Smooth muscle cell (in vitro differentiated cells): ENCODE measurements at regions not wholly inside any gene's neighbourhood (a gene's known extent, or its start where the extent isn't known, plus 50 kb on each side); places are given as distances from the start of the nearest gene placed in this dataset.

Experiments used
- DNase-seq: peaks from one replicate; lab custom pipeline; 2025; ENCODE audit not compliant: unreplicated experiment; lab: John Stamatoyannopoulos, UW
- H2AFZ ChIP-seq: fragments of 200-600 bp; sonication (generic); 2 replicates; pipeline ENCODE4 v1.6.0; 2016; ENCODE audit warnings: antibody characterized with exemption, low read depth, mild to moderate bottlenecking
- H3F3A ChIP-seq: fragments of 200-600 bp; sonication (generic); 2 replicates; pipeline ENCODE4 v1.6.0; 2017; ENCODE audit warnings: antibody characterized with exemption, low read depth
- H3K27ac ChIP-seq: fragments of 200-600 bp; sonication (generic); 2 replicates; pipeline ENCODE4 v1.5.1; 2016; ENCODE audit warnings: low read depth, mild to moderate bottlenecking
- H3K27me3 ChIP-seq: fragments of 200-600 bp; sonication (generic); 2 replicates; pipeline ENCODE4 v1.6.1; 2016; ENCODE audit warnings: low read depth, mild to moderate bottlenecking
- H3K36me3 ChIP-seq: fragments of 200-600 bp; sonication (generic); 2 replicates; pipeline ENCODE4 v1.5.1; 2016; ENCODE audit warnings: low read depth
- H3K4me1 ChIP-seq: fragments of 200-600 bp; sonication (generic); 2 replicates; pipeline ENCODE4 v1.5.1; 2016; ENCODE audit warnings: low read depth
- H3K4me2 ChIP-seq: fragments of 200-600 bp; sonication (generic); 2 replicates; pipeline ENCODE4 v1.6.0; 2016; ENCODE audit warnings: mild to moderate bottlenecking
- H3K4me3 ChIP-seq: fragments of 200-600 bp; sonication (generic); 2 replicates; pipeline ENCODE4 v1.5.1; 2016; ENCODE audit warnings: mild to moderate bottlenecking
- H3K79me2 ChIP-seq: fragments of 200-600 bp; sonication (generic); 2 replicates; pipeline ENCODE4 v1.6.0; 2016; ENCODE audit warnings: low read depth, mild to moderate bottlenecking
- H3K9ac ChIP-seq: fragments of 200-600 bp; sonication (generic); 2 replicates; pipeline ENCODE4 v1.6.0; 2016; ENCODE audit warnings: low read depth
- H3K9me3 ChIP-seq: fragments of 200-600 bp; sonication (generic); replicated peaks from 2 replicates; pipeline ENCODE4 v1.5.1; 2016; ENCODE audit warnings: low read depth
- H4K20me1 ChIP-seq: fragments of 200-600 bp; sonication (generic); 2 replicates; pipeline ENCODE4 v1.6.0; 2016; ENCODE audit warnings: low read depth
- WGBS: methylation state at CpG from one replicate; pipeline ENCODE4 v1.1.7; 2016; ENCODE audit warnings: low lambda C conversion rate; 5-methylcytosine and 5-hydroxymethylcytosine counted together
- TF ChIP-seq, protein P1 (sequence below): fragments of 200-600 bp; sonication (generic); IDR thresholded peaks from 2 replicates; pipeline ENCODE4 v1.5.1; 2017; ENCODE audit warnings: borderline replicate concordance, mild to moderate bottlenecking, antibody characterized with exemption; ENCODE audit not compliant: insufficient read depth, poor library complexity, severe bottlenecking

DNA sequence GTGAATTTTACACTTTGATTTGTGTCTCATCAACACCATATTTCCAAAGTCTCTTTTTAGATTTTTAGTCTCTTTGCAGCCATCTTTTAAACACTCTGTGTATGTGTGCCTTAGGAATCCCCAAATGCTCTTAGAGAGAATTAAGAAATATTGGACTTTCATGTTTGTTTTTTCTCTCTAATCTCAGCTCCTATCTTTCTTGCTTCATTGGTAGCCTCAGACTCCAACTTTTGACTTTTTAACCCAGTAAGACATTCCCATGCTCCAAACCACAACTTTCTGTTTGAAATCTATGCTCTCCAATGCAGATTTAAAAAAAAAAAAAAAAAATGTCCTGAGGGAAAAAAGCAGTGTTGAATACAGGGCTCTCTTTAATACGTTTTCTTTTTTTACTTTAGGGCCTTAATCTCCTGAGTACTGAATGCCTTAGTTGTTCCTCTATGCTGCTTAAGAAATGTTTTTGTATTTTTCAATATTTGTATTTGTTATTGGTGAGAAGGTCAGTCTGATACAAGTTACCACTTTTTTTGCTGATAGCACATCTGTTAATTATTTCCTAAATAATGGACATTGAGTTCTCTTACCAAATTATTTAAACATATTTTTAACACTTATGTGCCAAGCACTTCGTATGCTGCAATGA, 489.9 kb downstream of the NXPH1 start:
- 68% methylated on average over 2 of the region's 2 CpGs for WGBS
- no peak for DNase-seq
- TF ChIP-seq, protein P1, sequence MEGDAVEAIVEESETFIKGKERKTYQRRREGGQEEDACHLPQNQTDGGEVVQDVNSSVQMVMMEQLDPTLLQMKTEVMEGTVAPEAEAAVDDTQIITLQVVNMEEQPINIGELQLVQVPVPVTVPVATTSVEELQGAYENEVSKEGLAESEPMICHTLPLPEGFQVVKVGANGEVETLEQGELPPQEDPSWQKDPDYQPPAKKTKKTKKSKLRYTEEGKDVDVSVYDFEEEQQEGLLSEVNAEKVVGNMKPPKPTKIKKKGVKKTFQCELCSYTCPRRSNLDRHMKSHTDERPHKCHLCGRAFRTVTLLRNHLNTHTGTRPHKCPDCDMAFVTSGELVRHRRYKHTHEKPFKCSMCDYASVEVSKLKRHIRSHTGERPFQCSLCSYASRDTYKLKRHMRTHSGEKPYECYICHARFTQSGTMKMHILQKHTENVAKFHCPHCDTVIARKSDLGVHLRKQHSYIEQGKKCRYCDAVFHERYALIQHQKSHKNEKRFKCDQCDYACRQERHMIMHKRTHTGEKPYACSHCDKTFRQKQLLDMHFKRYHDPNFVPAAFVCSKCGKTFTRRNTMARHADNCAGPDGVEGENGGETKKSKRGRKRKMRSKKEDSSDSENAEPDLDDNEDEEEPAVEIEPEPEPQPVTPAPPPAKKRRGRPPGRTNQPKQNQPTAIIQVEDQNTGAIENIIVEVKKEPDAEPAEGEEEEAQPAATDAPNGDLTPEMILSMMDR: no peak
- no peaks in the 10 kb centered on the region for H4K20me1 ChIP-seq
- peak overlapping the region; percentile 29 for H3K4me2 ChIP-seq
- no peaks in the 10 kb centered on the region for H3K27me3 ChIP-seq
- peak overlapping the region; percentile 30 for H3K27ac ChIP-seq
- H3K9me3 ChIP-seq: no peaks in the 10 kb centered on the region
- H3K9ac ChIP-seq: no peak overlapping the region
- no peaks in the 10 kb centered on the region for H3K79me2 ChIP-seq
- no peaks in the 10 kb centered on the region for H3K4me1 ChIP-seq
- no peak overlapping the region for H3K4me3 ChIP-seq
- H3F3A ChIP-seq: no peaks in the 10 kb centered on the region
- no peaks in the 10 kb centered on the region for H3K36me3 ChIP-seq
- peak overlapping the region; percentile 11 for H2AFZ ChIP-seq

GRCh38 chr7:8931906-8932646, 498.7 kb downstream of the NXPH1 start:
- 19% methylated on average over 8 of the region's 8 CpGs for WGBS
- Histone ChIP-seq H3K9me3 (no peaks in the 10 kb centered on the region), H3K4me2 (peak overlapping the region; percentile 36), H3K27ac (peak overlapping the region; percentile 94), H2AFZ (no peak overlapping the region), H4K20me1 (no peaks in the 10 kb centered on the region), H3K27me3 (no peaks in the 10 kb centered on the region), H3K4me3 (no peak overlapping the region), H3K36me3 (no peaks in the 10 kb centered on the region), H3K4me1 (peaks cover 18% of the 10 kb centered on the region), H3F3A (peaks cover 12% of the 10 kb centered on the region), H3K9ac (peak overlapping the region; percentile 59), H3K79me2 (no peaks in the 10 kb centered on the region)
- DNase-seq: no peak
- TF ChIP-seq, protein P1: no peak

DNA sequence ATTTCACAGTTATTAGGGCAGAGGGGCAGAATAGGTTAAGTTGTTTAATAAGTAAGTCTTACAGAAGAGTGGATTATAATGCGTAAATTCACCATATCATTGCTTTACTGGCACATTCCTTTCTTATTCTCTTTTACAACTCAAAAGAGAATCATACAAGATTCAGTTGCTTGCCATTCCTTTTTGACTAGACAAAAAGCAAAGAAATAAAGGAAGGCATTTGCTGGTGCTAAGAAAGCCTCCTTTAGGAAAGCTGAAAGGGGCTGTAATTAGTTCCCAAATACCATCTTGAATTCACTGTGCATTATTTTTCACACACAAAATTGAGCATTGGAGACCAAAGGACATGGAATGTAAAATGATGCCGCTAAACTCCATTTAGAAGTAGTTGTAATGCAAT, 499.3 kb downstream of the NXPH1 start:
- H3K4me1 ChIP-seq: peaks cover 18% of the 10 kb centered on the region
- no peak for DNase-seq
- 66% methylated on average over 2 of the region's 2 CpGs for WGBS
- peak overlapping the region; percentile 94 for H3K27ac ChIP-seq
- peak overlapping the region; percentile 47 for H3K9ac ChIP-seq
- peaks cover 12% of the 10 kb centered on the region for H3F3A ChIP-seq
- H3K4me3 ChIP-seq: no peak overlapping the region
- H3K79me2 ChIP-seq: no peaks in the 10 kb centered on the region
- no peaks in the 10 kb centered on the region for H3K9me3 ChIP-seq
- H3K36me3 ChIP-seq: no peaks in the 10 kb centered on the region
- peak overlapping the region; percentile 17 for H2AFZ ChIP-seq
- H3K4me2 ChIP-seq: peak overlapping the region; percentile 19
- no peaks in the 10 kb centered on the region for H3K27me3 ChIP-seq
- TF ChIP-seq, protein P1: no peak
- H4K20me1 ChIP-seq: no peaks in the 10 kb centered on the region
